ENCODE measurements at regions not wholly inside any gene's neighbourhood (a gene's known extent, or its start where the extent isn't known, plus 50 kb on each side); places are given as distances from the start of the nearest gene placed in this dataset.
"Not testable (repeated sequence)": the region's sequence is repeated elsewhere in the genome, so short reads cannot be mapped to it uniquely, and the experiment has no call there.

DNA sequence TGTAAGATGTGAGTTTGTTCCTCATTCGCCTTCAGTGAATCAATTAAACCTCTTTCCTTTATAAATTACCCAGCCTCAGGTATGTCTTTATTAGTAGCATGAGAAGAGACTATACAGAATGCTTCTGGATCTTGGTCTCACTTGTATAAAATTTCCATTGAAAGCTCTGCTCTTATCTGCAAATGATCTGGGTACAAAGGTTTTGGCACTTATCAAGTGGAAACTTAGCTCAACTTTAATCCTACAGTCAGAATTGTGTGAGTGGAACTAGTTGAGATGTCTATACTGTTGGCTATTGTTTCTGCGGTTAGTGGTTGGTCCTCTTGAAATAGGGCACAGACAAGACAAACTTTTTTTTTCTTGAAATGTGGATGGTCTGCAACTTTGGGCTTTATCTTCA lies 71.2 kb upstream of the CHORDC1 start:
- ChIA-PET CTCF (interaction anchor here (1.3 kb wide), 1 partner anchor 13 kb away, joined by 3 read pairs; no protein-coding TSS in a partner anchor), POLR2A (no interaction called here)
- no peak for DNase-seq (ENCODE audit: extremely low spot score)
- TF ChIP-seq CTCF (IDR thresholded peaks at IDR 0.05; ENCODE audit: control extremely low read depth, extremely low read depth, low read depth, missing control alignments) = no peak

DNA sequence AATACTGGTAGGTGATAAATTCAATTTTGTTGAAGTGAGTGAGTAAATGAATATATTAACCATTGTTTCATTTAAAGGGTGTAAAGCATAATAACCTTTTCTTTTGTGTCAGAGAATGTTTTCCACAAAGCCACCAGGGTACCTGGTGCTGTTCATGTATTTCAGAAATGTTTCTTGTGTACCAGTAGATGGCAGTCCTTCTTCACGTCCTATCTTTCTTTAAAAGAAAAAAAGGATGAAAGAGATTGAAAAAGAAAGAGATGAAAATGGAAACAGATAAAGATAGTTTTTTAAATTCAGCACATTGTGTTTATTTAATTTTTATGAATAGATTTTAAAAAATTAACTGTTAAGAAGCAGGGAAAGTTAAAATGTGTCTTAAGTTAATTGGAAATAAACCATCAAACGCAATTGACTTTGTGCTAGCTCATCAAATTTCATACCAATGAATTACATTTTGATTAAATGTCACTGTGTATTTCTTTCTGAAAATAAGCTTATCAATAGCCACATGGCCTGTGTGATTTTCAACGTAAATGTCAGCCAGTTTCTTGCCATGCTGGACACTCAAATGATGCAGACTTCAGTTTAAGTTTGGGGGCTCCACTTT lies 65.5 kb upstream of the CHORDC1 start:
- TF ChIP-seq CTCF (IDR thresholded peaks at IDR 0.05; ENCODE audit: control extremely low read depth, extremely low read depth, low read depth, missing control alignments) = peak; percentile 47
- peak; percentile 17 for DNase-seq (ENCODE audit: extremely low spot score)
- ChIA-PET POLR2A (no interaction called here), CTCF (interaction anchor here (0.8 to 1.9 kb wide), 7 partner anchors 8 to 960 kb away, joined by 3 to 9 read pairs (median 4); no protein-coding TSS in a partner anchor)

GRCh38 chr11:90286640-90287039 lies 63.8 kb upstream of the CHORDC1 start:
- CTCF ChIA-PET = interaction anchor here (0.8 to 1.9 kb wide), 2 partner anchors 12 to 961 kb away, joined by 3 to 9 read pairs; no protein-coding TSS in a partner anchor
- DNase-seq (ENCODE audit: extremely low spot score) = no peak
- no peak for TF ChIP-seq CTCF (IDR thresholded peaks at IDR 0.05; ENCODE audit: control extremely low read depth, extremely low read depth, low read depth, missing control alignments)
- POLR2A ChIA-PET = no interaction called here

DNA sequence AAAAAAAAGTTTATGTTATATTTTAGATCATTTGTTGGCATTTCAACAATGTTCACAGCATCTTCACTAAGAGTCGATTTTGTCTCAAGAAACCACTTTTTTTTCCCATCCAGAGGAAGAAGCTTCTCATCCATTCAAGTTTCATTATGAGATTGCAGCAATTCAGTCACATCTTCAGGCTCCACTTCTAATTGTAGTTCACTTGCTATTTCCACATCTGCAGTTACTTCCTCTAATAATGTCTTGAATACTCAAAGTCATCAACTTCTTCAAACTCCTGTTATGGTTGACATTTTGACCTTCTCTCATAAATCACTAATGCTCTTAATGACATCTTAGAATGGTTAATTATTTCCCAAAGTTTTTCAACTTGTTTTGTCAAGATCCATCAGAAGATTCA lies 61.3 kb upstream of the CHORDC1 start:
- ChIA-PET CTCF (no interaction called here), POLR2A (no interaction called here)
- TF ChIP-seq CTCF (IDR thresholded peaks at IDR 0.05; ENCODE audit: control extremely low read depth, extremely low read depth, low read depth, missing control alignments) = no peak
- no peak for DNase-seq (ENCODE audit: extremely low spot score)

GRCh38 chr11:90282551-90283071 lies 59.8 kb upstream of the CHORDC1 start:
- CTCF ChIA-PET; POLR2A ChIA-PET; DNase-seq (ENCODE audit: extremely low spot score): not testable (repeated sequence)

- POLR2A ChIA-PET = no interaction called here
- DNase-seq (ENCODE audit: extremely low spot score) = no peak
- TF ChIP-seq CTCF (IDR thresholded peaks at IDR 0.05; ENCODE audit: control extremely low read depth, extremely low read depth, low read depth, missing control alignments) = no peak
- CTCF ChIA-PET = no interaction called here
Measured at GRCh38 chr11:90274362-90274761, 51.5 kb upstream of the CHORDC1 start.

All from GM10248 (cell line).